ENCODE measurements at regions not wholly inside any gene's neighbourhood (a gene's known extent, or its start where the extent isn't known, plus 50 kb on each side); places are given as distances from the start of the nearest gene placed in this dataset.
"Not testable (repeated sequence)": the region's sequence is repeated elsewhere in the genome, so short reads cannot be mapped to it uniquely, and the experiment has no call there.

DNA sequence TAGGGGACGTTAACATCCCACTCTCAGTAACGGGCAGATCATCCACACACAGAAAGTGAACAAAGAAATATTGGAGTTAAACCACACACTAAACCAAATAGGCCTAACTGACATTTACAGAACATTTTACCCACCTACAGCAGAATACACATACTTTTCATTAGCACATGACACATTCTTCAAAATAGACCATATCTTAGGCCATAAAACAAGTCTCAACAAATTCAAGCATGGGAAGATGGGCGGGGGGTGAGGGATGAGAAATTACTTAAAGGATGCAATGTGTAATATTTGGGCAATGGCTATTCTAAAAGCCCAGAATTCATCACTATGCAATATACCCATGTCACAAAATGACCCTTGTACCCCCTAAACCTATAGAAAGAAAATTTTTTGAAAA is 226.2 kb downstream of the ATPSCKMT start:
- Histone ChIP-seq H3K27ac (no peak overlapping the region), H3K36me3 (no peaks in the 10 kb centered on the region), H3K4me2 (no peak overlapping the region), H4K20me1 (no peaks in the 10 kb centered on the region), H3K4me3 (no peak overlapping the region), H3K4me1 (no peaks in the 10 kb centered on the region), H3K9ac (no peak overlapping the region), H3K27me3 (no peaks in the 10 kb centered on the region), H3K9me3 (peaks cover 18% of the 10 kb centered on the region)
- TF ChIP-seq Cebpa-rat (IDR thresholded peaks at IDR 0.05), result no peak

DNA sequence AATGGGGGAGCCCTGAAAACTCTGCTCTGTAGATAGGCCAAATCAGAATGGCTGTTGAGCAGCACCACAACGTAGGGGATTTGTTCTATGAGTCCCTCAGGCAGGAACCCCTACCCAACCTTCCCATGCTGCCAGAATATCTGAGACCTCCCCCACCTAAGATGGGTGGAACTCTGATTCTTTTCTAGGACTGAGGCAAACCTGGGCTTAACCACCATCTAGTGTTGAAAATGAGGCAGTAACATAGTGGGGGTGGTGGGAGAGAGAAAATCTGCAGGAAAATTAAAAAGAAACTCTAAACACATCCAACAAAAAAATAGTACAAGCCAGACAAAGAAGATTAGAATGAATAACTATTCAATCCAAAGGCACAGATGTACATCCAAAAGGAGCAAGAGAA is 228.4 kb downstream of the ATPSCKMT start:
- H3K27me3 ChIP-seq, result no peaks in the 10 kb centered on the region
- H3K27ac ChIP-seq, result no peak overlapping the region
- H3K4me1 ChIP-seq, result no peaks in the 10 kb centered on the region
- no peak for TF ChIP-seq Cebpa-rat (IDR thresholded peaks at IDR 0.05)
- H3K36me3 ChIP-seq, result no peaks in the 10 kb centered on the region
- no peaks in the 10 kb centered on the region for H4K20me1 ChIP-seq
- H3K4me3 ChIP-seq, result no peak overlapping the region
- H3K4me2 ChIP-seq, result no peak overlapping the region
- H3K9ac ChIP-seq, result no peak overlapping the region
- H3K9me3 ChIP-seq, result peaks cover 18% of the 10 kb centered on the region

DNA sequence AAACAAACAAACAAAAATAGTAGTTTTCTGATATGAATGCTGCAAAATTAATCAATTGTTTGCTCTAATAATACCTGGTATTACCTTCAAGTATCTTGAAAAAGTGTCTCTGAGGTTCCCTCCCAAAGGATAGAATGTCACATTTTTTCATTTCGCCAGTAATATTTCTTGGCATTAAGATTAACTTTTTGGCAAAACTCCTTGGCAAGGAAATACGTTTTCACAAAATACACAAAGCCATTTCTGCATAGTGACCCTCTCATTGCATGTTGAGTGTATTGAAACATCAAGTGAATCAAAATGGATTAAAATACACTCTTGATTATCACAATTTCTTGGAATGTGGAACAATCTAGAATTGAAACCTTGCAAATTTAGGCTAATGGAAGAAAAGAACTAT is 230.5 kb downstream of the ATPSCKMT start:
- Histone ChIP-seq H4K20me1 (no peaks in the 10 kb centered on the region), H3K36me3 (no peaks in the 10 kb centered on the region), H3K4me3 (no peak overlapping the region), H3K27ac (no peak overlapping the region), H3K9me3 (peaks cover 14% of the 10 kb centered on the region), H3K4me2 (no peak overlapping the region), H3K27me3 (no peaks in the 10 kb centered on the region), H3K9ac (no peak overlapping the region), H3K4me1 (no peaks in the 10 kb centered on the region)
- no peak for TF ChIP-seq Cebpa-rat (IDR thresholded peaks at IDR 0.05)

DNA sequence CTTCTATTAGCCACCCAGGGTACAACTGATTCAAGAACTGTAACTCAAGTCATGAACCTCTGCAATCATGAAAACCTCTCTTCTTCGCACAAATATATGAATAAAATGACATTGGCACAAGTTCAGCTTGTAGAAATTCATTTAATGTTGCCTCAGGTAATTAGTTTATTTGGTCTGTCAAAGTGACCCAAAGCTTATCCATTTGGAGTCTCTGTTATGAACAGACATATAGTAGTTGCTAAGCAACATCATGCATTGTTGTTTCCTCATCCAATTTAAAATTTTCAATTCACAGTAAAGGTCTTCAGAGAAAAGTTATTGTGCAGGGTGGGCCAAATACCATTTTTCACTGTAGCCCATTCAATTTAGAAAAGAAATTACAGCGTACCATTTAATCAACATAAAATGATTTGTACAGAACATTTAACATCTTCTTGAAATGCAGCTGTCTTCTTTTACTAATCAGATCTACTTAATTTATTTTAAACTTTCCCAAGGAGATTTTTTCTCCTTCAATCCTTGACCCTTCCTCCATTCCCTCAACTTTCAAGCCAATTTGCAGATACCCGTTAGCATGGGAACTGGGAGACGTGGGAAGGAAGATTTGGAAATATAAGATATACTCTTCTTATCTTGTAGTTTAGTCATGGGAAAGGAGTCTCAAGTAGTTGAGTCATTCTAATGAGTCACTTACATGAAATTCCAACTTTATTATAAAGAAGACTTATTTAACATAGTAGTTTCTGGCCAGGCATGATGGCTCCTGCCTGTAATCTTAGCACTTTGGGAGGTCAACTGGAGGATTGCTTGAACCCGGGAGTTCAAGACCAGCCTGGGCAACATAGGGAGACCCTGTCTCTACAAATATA is 231.3 kb downstream of the ATPSCKMT start:
- Histone ChIP-seq H3K4me2 (no peak overlapping the region), H3K9me3 (peaks cover 14% of the 10 kb centered on the region), H3K27me3 (no peaks in the 10 kb centered on the region), H3K27ac (no peak overlapping the region), H4K20me1 (no peaks in the 10 kb centered on the region), H3K36me3 (no peaks in the 10 kb centered on the region), H3K9ac (no peak overlapping the region), H3K4me1 (no peaks in the 10 kb centered on the region), H3K4me3 (no peak overlapping the region)
- TF ChIP-seq Cebpa-rat (IDR thresholded peaks at IDR 0.05), result no peak

DNA sequence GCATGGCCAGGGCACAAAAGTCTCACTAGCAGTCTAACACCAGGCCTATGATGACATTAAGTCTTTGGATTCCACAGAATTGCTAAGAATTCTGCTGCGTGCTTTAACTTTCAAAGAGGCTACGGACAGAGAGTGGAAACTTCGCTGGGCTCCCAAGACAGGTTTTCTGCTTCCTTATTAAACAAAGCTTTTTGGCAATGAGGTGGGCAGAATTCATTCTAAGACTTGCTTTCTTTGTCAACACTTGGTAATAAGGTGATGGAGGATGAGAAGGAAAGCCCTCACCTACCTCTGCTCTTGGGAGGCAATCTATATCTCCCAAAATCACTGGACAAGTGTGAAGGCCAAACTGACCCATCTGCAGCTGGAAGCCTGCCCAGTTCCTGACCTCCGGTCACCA is 231.9 kb downstream of the ATPSCKMT start:
- H4K20me1 ChIP-seq, result no peaks in the 10 kb centered on the region
- H3K4me1 ChIP-seq, result no peaks in the 10 kb centered on the region
- no peak overlapping the region for H3K4me2 ChIP-seq
- TF ChIP-seq Cebpa-rat (IDR thresholded peaks at IDR 0.05), result no peak
- no peaks in the 10 kb centered on the region for H3K36me3 ChIP-seq
- peaks cover 14% of the 10 kb centered on the region for H3K9me3 ChIP-seq
- no peak overlapping the region for H3K27ac ChIP-seq
- no peaks in the 10 kb centered on the region for H3K27me3 ChIP-seq
- H3K4me3 ChIP-seq, result no peak overlapping the region
- H3K9ac ChIP-seq, result no peak overlapping the region

DNA sequence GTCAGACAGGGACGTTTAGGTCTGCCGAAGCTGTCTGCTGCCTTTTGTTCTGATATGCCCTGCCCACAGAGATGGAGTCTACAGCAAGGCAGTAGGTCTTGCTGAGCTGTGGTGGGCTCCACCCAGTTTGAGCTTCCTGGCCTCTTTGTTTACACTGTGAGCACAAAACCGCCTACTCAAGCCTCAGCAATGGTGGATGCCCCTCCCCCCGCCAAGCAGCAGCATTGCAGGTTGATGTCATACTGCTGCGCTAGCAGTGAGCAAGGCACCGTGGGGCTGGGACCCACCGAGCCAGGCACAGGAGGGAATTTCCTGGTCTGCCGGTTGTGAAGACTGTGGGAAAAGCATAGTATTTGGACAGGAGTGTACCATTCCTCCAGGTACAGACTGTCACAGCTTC is 233.1 kb downstream of the ATPSCKMT start:
- not testable (repeated sequence) for H4K20me1 ChIP-seq, H3K9ac ChIP-seq, H3K4me2 ChIP-seq

DNA sequence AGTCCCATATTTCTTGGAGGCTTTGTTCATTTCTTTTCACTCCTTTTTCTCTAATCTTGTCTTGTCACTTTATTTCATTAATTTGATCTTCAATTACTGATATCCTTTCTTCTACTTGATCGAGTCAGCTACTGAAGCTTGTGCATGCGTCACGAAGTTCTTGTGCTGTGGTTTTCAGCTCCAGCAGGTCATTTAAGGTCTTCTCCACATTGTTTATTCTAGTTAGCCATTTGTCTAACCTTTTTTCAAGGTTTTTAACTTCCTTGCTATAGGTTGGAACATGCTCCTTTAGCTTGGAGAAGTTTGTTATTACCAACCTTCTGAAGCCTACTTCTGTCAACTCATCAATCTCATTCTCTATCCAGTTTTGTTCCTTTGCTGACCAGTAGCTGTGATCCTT is 234.0 kb downstream of the ATPSCKMT start:
- H3K4me1 ChIP-seq, H3K36me3 ChIP-seq, H3K9me3 ChIP-seq: not testable (repeated sequence)

More for the DNA sequence above, 233.1 kb downstream of the ATPSCKMT start:
- H3K36me3 ChIP-seq, H3K4me1 ChIP-seq, H3K27ac ChIP-seq, H3K27me3 ChIP-seq, H3K4me3 ChIP-seq: not testable (repeated sequence)
- H3K9me3 ChIP-seq, result peaks cover 11% of the 10 kb centered on the region

DNA sequence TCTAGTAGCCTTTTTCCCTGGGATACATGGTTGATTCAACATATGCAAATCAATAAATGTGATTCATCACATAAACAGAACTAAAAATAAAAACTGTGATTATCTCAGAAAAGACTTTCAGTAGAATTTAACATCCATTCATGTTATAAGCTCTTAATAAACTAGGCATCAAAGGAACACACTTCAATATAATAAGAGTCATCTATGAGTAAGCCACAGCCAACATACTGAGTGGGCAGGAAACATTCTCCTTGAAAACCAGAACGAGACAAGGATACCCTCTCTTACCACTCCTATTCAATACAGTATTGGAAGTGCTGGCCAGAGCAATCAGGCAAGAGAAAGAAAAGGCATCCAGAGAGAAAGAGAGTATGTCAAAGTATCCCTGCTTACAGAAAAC is 239.9 kb downstream of the ATPSCKMT start:
- no peaks in the 10 kb centered on the region for H4K20me1 ChIP-seq
- no peak for TF ChIP-seq Cebpa-rat (IDR thresholded peaks at IDR 0.05)
- no peaks in the 10 kb centered on the region for H3K4me1 ChIP-seq
- no peak overlapping the region for H3K4me3 ChIP-seq
- no peak overlapping the region for H3K4me2 ChIP-seq
- H3K27ac ChIP-seq, result no peak overlapping the region
- no peak overlapping the region for H3K9ac ChIP-seq
- no peaks in the 10 kb centered on the region for H3K36me3 ChIP-seq
- no peaks in the 10 kb centered on the region for H3K9me3 ChIP-seq
- no peaks in the 10 kb centered on the region for H3K27me3 ChIP-seq

More for the DNA sequence above, 234.0 kb downstream of the ATPSCKMT start:
- not testable (repeated sequence) for H3K4me3 ChIP-seq, H3K9ac ChIP-seq, H3K4me2 ChIP-seq, H3K27ac ChIP-seq, H3K27me3 ChIP-seq, H4K20me1 ChIP-seq

DNA sequence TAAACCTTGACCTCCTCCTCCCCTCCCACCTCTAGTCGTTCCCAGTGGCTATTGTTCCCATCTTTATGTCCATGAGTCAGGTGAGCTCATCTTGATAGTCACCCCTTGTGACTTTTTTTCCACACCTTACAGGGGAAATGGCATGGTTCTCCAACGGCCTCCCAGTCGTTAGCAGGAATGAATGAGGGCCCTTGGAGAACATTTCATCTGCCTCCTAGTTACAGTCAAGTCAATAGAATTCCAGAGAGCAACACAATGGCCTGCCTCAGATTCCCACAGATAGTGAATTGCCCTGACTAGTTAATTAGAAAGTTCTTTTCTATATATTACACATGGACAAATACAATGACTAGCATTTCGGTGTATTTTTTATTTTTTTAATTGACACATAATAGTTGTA is 262.6 kb downstream of the ATPSCKMT start:
- TF ChIP-seq Cebpa-rat (IDR thresholded peaks at IDR 0.05), result no peak
- Histone ChIP-seq H3K4me1 (no peaks in the 10 kb centered on the region), H3K27ac (no peak overlapping the region), H3K36me3 (no peaks in the 10 kb centered on the region), H3K27me3 (no peaks in the 10 kb centered on the region), H3K4me2 (no peak overlapping the region), H4K20me1 (no peaks in the 10 kb centered on the region), H3K9ac (no peak overlapping the region), H3K9me3 (peaks cover 24% of the 10 kb centered on the region), H3K4me3 (no peak overlapping the region)

DNA sequence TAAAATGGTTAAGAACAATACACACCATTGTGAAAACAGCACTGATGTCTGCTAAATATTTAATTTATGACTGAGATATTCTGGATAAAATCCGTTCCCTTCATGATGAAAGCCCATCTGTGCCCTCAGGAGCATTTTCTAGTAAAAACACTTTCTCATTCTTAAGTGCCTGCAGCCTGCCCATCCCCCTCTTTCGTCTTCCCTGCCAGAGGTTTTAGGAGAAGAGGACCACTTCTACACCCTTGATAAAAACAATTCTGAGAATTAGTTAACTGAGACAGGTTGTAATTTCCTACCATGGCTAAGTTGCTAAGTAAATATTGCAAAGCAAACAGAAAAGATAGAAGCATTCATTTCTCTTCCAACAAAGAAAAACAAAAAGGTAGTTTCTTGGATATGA is 272.6 kb downstream of the ATPSCKMT start:
- Histone ChIP-seq H3K4me1 (no peaks in the 10 kb centered on the region), H3K4me3 (no peak overlapping the region), H4K20me1 (no peaks in the 10 kb centered on the region), H3K4me2 (no peak overlapping the region), H3K36me3 (no peaks in the 10 kb centered on the region), H3K27ac (no peak overlapping the region), H3K27me3 (no peaks in the 10 kb centered on the region), H3K9ac (no peak overlapping the region), H3K9me3 (no peaks in the 10 kb centered on the region)
- no peak for TF ChIP-seq Cebpa-rat (IDR thresholded peaks at IDR 0.05)

DNA sequence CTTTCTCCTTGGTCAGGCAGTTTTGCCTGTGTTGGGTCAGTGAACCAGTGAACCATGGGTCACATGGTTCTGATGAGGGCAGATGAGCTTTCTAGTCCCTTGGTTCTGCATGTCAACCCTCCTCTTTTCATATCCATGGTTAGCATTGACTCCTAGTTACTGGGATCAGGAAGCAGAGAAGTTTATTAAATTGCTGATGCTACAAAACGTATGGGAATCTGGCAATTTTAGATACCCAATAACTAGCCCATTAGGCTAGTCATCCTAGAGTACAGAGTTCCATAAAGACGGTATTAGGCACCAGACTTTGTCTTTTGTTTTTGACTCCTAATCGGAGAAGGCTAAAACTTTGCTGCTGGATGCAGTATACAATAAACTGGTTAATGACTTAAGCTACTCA is 273.1 kb downstream of the ATPSCKMT start:
- TF ChIP-seq Cebpa-rat (IDR thresholded peaks at IDR 0.05), result no peak
- no peaks in the 10 kb centered on the region for H3K36me3 ChIP-seq
- H3K9me3 ChIP-seq, result no peaks in the 10 kb centered on the region
- no peaks in the 10 kb centered on the region for H3K27me3 ChIP-seq
- H3K4me1 ChIP-seq, result no peaks in the 10 kb centered on the region
- no peak overlapping the region for H3K4me3 ChIP-seq
- H3K4me2 ChIP-seq, result no peak overlapping the region
- no peak overlapping the region for H3K9ac ChIP-seq
- no peak overlapping the region for H3K27ac ChIP-seq
- no peaks in the 10 kb centered on the region for H4K20me1 ChIP-seq
